ENCODE measurements at regions not wholly inside any gene's neighbourhood (a gene's known extent, or its start where the extent isn't known, plus 50 kb on each side); places are given as distances from the start of the nearest gene placed in this dataset.
"Not testable (repeated sequence)": the region's sequence is repeated elsewhere in the genome, so short reads cannot be mapped to it uniquely, and the experiment has no call there.

- H3K4me2 ChIP-seq (ENCODE audit: control insufficient read depth, extremely low read depth, insufficient read depth, low read depth, low read length), result no peak overlapping the region
- no peak overlapping the region for H2AFZ ChIP-seq (ENCODE audit: control insufficient read depth, low read length)
- H3K4me1 ChIP-seq (ENCODE audit: control insufficient read depth, extremely low read depth, insufficient read depth, low read length), result no peaks in the 10 kb centered on the region
- dilution Hi-C loops (cut with MboI; ENCODE audit: extremely low pct_ligation_motif_present, low sequenced_read_pairs), result no loop called here
- no peaks in the 10 kb centered on the region for H3K36me3 ChIP-seq (ENCODE audit: control insufficient read depth in 2 of 2, extremely low read depth in 1 of 2, insufficient read depth in 2 of 2, low read length in 2 of 2)
- H3K9me1 ChIP-seq (ENCODE audit: control insufficient read depth, extremely low read depth, insufficient read depth, low read length), result no peaks in the 10 kb centered on the region
- no peak overlapping the region for H3K27ac ChIP-seq (ENCODE audit: control insufficient read depth, insufficient read depth, low read length)
- H3K79me2 ChIP-seq (ENCODE audit: control insufficient read depth, insufficient read depth, low read length), result no peaks in the 10 kb centered on the region
- no peak overlapping the region for H3K4me3 ChIP-seq (ENCODE audit: control insufficient read depth in 2 of 3, extremely low read depth in 1 of 3, insufficient read depth in 2 of 3, low read depth in 1 of 3, low read length in 3 of 3)
- peaks cover 9% of the 10 kb centered on the region for H3K27me3 ChIP-seq (ENCODE audit: control insufficient read depth, extremely low read depth, insufficient read depth, low read length)
- TF ChIP-seq EZH2 (IDR thresholded peaks at IDR 0.05; ENCODE audit: low read length) (peak; percentile 23), CTCF (optimal IDR thresholded peaks at IDR 0.05 in 1 of 3, IDR thresholded peaks at IDR 0.05 in 1 of 3, conservative IDR thresholded peaks at IDR 0.05 in 1 of 3; ENCODE audit: extremely low read depth in 1 of 3, insufficient read depth in 2 of 3, low read length in 3 of 3) (no peak)
- H4K20me1 ChIP-seq (ENCODE audit: control insufficient read depth, extremely low read depth, insufficient read depth, low read length), result no peaks in the 10 kb centered on the region
- peaks cover 4% of the 10 kb centered on the region for H3K9me3 ChIP-seq (ENCODE audit: control insufficient read depth, low read depth, low read length)
- H3K9ac ChIP-seq (ENCODE audit: control insufficient read depth, extremely low read depth, insufficient read depth, low read length), result no peak overlapping the region
- DNase-seq (ENCODE audit: low read depth, low spot score) (no peak), FAIRE-seq (no peak)
Measured at GRCh38 chr20:30892541-30893345, 364.7 kb upstream of the DEFB115 start.

- H2AFZ ChIP-seq (ENCODE audit: control insufficient read depth, low read length); dilution Hi-C loops (cut with MboI; ENCODE audit: extremely low pct_ligation_motif_present, low sequenced_read_pairs); H4K20me1 ChIP-seq (ENCODE audit: control insufficient read depth, extremely low read depth, insufficient read depth, low read length); H3K4me1 ChIP-seq (ENCODE audit: control insufficient read depth, extremely low read depth, insufficient read depth, low read length); H3K4me2 ChIP-seq (ENCODE audit: control insufficient read depth, extremely low read depth, insufficient read depth, low read depth, low read length); FAIRE-seq; H3K4me3 ChIP-seq (ENCODE audit: control insufficient read depth in 2 of 3, extremely low read depth in 1 of 3, insufficient read depth in 2 of 3, low read depth in 1 of 3, low read length in 3 of 3); DNase-seq (ENCODE audit: low read depth, low spot score); H3K9me1 ChIP-seq (ENCODE audit: control insufficient read depth, extremely low read depth, insufficient read depth, low read length); H3K9me3 ChIP-seq (ENCODE audit: control insufficient read depth, low read depth, low read length); H3K27ac ChIP-seq (ENCODE audit: control insufficient read depth, insufficient read depth, low read length); H3K27me3 ChIP-seq (ENCODE audit: control insufficient read depth, extremely low read depth, insufficient read depth, low read length); H3K9ac ChIP-seq (ENCODE audit: control insufficient read depth, extremely low read depth, insufficient read depth, low read length); H3K79me2 ChIP-seq (ENCODE audit: control insufficient read depth, insufficient read depth, low read length); H3K36me3 ChIP-seq (ENCODE audit: control insufficient read depth in 2 of 2, extremely low read depth in 1 of 2, insufficient read depth in 2 of 2, low read length in 2 of 2): not testable (repeated sequence)
- peak; percentile 21 for TF ChIP-seq EZH2 (IDR thresholded peaks at IDR 0.05; ENCODE audit: low read length)
Measured at GRCh38 chr20:30893346-30894314, 363.8 kb upstream of the DEFB115 start.

Measured in keratinocyte (primary cell).